Ovary (tissue), 3 donors: ENCODE measurements at regions not wholly inside any gene's neighbourhood (a gene's known extent, or its start where the extent isn't known, plus 50 kb on each side); places are given as distances from the start of the nearest gene placed in this dataset.

Experiments
- CTCF ChIP-seq, 3 donors: fragments of 450-650 bp in 2 of 3; fragments of 200-600 bp in 1 of 3; IDR thresholded peaks; one replicate each; pipeline versions ENCODE4 v1.5.1 to v1.8.0; 2016 to 2022; ENCODE audit warnings: antibody characterized with exemption in 3 of 3, mild to moderate bottlenecking in 1 of 3
- EP300 ChIP-seq: sonication (generic); formaldehyde crosslinking; IDR thresholded peaks from one replicate; pipeline ENCODE4 v1.6.1; 2017; ENCODE audit warnings: antibody characterized with exemption
- POLR2A ChIP-seq: fragments of 450-650 bp; IDR thresholded peaks from one replicate; pipeline ENCODE4 v1.6.1; 2017; ENCODE audit warnings: antibody characterized with exemption, mild to moderate bottlenecking, moderate library complexity
- donor health status: DM: no; HTN: no; CAD: no.

GRCh38 chr17:56018211-56018610 is 135.1 kb upstream of the ANKFN1 start:
- no peak for TF ChIP-seq CTCF (IDR thresholded peaks at IDR 0.05)
- TF ChIP-seq POLR2A = no peak
- no peak for TF ChIP-seq EP300
